Esophagus muscularis mucosa (tissue), 4 donors: ENCODE measurements at regions not wholly inside any gene's neighbourhood (a gene's known extent, or its start where the extent isn't known, plus 50 kb on each side); places are given as distances from the start of the nearest gene placed in this dataset.

ENCODE experiments used
- DNase-seq: peaks from one replicate; pipeline ENCODE4 v3.0.0-alpha.2; 2017; ENCODE audit errors: extremely low spot score
- H3K27ac ChIP-seq, 4 donors: fragments of 200-600 bp; sonication (generic); replicated peaks in 1 of 4; 1 replicate in 3 of 4; 2 replicates in 1 of 4; pipeline ENCODE4 v1.5.1; 2016 to 2019; ENCODE audit warnings: mild to moderate bottlenecking in 1 of 4
- H3K27me3 ChIP-seq, 4 donors: fragments of 200-600 bp; sonication (generic); one replicate each; pipeline versions ENCODE4 v1.5.1 to v1.6.0; 2016 to 2019
- H3K36me3 ChIP-seq, 4 donors: fragments of 200-600 bp; sonication (generic); one replicate each; pipeline ENCODE4 v1.5.1; 2016 to 2019
- H3K4me1 ChIP-seq, 4 donors: fragments of 200-600 bp; sonication (generic); one replicate each; pipeline ENCODE4 v1.5.1; 2016 to 2019
- H3K4me3 ChIP-seq, 4 donors: fragments of 200-600 bp; sonication (generic); 1 replicate in 2 of 4; 2 replicates in 2 of 4; pipeline ENCODE4 v1.5.1; 2016 to 2019; ENCODE audit warnings: mild to moderate bottlenecking in 4 of 4, moderate library complexity in 1 of 4
- H3K9me3 ChIP-seq, 4 donors: fragments of 200-600 bp; sonication (generic); 1 replicate in 3 of 4; 2 replicates in 1 of 4; pipeline ENCODE4 v1.5.1; 2016 to 2019
- EP300 ChIP-seq: sonication (generic); formaldehyde crosslinking; IDR thresholded peaks from one replicate; pipeline ENCODE4 v1.6.1; 2017; ENCODE audit warnings: antibody characterized with exemption
- POLR2A ChIP-seq: fragments of 450-650 bp; IDR thresholded peaks from one replicate; pipeline ENCODE4 v1.6.1; 2017; ENCODE audit warnings: antibody characterized with exemption, moderate library complexity, mild to moderate bottlenecking, low read depth
- POLR2AphosphoS5 ChIP-seq, 2 donors: sonication (generic); formaldehyde crosslinking; IDR thresholded peaks; one replicate each; pipeline ENCODE4 v1.6.1; 2017; ENCODE audit warnings: antibody characterized with exemption in 2 of 2
- WGBS: methylation state at CpG from one replicate; pipeline ENCODE4 v1.1.5; 2018; 5-methylcytosine and 5-hydroxymethylcytosine counted together
- intact Hi-C: fragments of 100-400 bp; cut with DNase I; formaldehyde crosslinking; loops from one replicate; pipeline ENCODE4 v1.15.1; 2023
- TF ChIP-seq, protein P1 (sequence below), 3 experiments: fragments of 200-600 bp in 2 of 3; fragments of 450-650 bp in 1 of 3; sonication (generic) in 2 of 3; IDR thresholded peaks; one replicate each; pipeline ENCODE4 v1.5.1; 2017 to 2019; ENCODE audit warnings: antibody characterized with exemption in 3 of 3, mild to moderate bottlenecking in 2 of 3, moderate library complexity in 1 of 3

DNA sequence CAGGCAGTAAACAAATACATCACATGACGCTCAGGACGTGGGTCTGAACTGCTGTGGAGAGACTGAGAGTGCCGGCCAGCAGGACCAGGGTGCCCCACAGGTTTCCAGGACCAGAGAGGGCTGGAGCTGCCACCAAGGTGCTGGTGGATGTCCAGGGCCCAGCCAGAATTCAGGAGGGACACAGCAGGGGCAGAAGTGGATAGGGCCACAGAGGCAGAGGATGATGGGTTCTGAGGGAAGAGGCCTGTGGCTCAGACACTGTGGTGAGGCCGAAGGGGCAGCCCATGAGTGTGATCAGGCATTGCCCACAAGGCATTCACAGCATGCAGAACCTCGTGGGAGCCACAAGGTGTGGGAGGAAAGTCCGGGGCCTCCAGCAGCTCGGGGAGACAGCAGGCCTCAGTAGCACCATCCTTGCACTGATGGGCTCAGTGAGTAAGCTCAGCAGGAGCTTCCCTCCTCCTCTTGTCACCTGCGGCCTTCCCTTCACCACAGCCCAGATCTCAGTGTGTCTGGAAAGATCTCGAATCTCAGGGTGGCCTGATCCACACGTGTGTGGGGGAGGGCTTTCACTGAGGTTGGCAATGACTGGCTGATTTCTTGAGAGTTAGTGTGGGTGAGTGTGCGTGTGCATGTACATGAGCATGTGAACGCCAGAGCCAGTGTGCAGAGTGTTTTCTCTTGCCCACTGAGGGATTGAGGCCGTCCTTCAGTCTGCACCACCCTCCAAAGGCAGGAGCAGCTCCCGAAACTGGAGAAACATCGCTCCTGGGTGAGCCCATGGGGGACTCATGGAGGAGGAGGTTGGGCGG, 181.8 kb upstream of the RAB6C start:
- intact Hi-C loops = no loop called here
- H3K9me3 ChIP-seq = no peaks in the 10 kb centered on the region
- no peaks in the 10 kb centered on the region for H3K4me1 ChIP-seq
- TF ChIP-seq POLR2A = no peak
- no peak for TF ChIP-seq POLR2AphosphoS5 (IDR thresholded peaks at IDR 0.05)
- no peak for TF ChIP-seq EP300
- TF ChIP-seq, protein P1, sequence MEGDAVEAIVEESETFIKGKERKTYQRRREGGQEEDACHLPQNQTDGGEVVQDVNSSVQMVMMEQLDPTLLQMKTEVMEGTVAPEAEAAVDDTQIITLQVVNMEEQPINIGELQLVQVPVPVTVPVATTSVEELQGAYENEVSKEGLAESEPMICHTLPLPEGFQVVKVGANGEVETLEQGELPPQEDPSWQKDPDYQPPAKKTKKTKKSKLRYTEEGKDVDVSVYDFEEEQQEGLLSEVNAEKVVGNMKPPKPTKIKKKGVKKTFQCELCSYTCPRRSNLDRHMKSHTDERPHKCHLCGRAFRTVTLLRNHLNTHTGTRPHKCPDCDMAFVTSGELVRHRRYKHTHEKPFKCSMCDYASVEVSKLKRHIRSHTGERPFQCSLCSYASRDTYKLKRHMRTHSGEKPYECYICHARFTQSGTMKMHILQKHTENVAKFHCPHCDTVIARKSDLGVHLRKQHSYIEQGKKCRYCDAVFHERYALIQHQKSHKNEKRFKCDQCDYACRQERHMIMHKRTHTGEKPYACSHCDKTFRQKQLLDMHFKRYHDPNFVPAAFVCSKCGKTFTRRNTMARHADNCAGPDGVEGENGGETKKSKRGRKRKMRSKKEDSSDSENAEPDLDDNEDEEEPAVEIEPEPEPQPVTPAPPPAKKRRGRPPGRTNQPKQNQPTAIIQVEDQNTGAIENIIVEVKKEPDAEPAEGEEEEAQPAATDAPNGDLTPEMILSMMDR (IDR thresholded peaks at IDR 0.05) = no peak
- no peaks in the 10 kb centered on the region for H3K36me3 ChIP-seq
- 83% methylated on average over 10 of the region's 16 CpGs for WGBS
- no peak overlapping the region for H3K4me3 ChIP-seq
- peaks cover 0 to 16% (median 0%) of the 10 kb centered on the region in 4 donors for H3K27me3 ChIP-seq
- H3K27ac ChIP-seq = no peak overlapping the region
- no peak for DNase-seq

DNA sequence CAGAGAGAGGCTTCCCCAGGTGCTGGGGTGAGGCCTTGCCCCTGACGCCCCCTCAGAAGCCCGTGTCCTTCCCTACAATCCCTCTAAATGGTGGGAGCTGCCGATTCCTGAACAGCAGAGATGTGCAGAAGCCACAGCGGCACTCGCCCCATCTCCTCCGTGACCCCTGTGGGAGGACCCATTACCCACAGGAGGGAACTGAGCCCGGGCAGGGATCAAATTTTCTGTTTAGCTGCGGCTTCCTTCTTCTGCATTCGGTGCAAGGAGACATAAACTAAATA, 181.2 kb upstream of the RAB6C start:
- H3K27me3 ChIP-seq = peaks cover 0 to 16% (median 0%) of the 10 kb centered on the region in 4 donors
- H3K9me3 ChIP-seq = no peaks in the 10 kb centered on the region
- 87% methylated on average over 9 of the region's 9 CpGs for WGBS
- no peaks in the 10 kb centered on the region for H3K36me3 ChIP-seq
- no peak for DNase-seq
- intact Hi-C loops = no loop called here
- H3K4me1 ChIP-seq = no peaks in the 10 kb centered on the region
- no peak overlapping the region for H3K27ac ChIP-seq
- TF ChIP-seq POLR2A (no peak), EP300 (no peak), POLR2AphosphoS5 (IDR thresholded peaks at IDR 0.05) (no peak)
- TF ChIP-seq, protein P1 (IDR thresholded peaks at IDR 0.05) = no peak
- no peak overlapping the region for H3K4me3 ChIP-seq

DNA sequence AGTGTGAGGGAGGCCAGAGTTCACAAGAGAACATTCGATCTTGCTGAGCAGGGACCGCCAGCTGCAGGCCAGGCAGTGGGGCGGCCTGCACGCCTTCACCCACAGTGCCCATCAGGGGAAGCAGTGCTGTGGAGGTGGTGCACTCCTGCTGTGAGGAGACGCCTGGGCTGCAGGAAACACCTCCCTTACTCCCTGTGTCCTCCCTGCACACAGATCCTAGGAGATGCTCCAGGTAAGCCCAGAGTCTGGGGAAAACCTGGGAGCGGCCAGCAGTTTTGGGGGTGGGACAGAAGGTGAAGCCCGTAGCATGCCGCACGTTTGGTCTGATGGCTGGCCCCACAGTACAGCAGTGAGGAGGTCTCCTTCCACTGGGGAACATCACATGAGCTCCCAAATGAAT, 180.8 kb upstream of the RAB6C start:
- intact Hi-C loops = no loop called here
- Histone ChIP-seq H3K9me3 (no peaks in the 10 kb centered on the region), H3K36me3 (no peaks in the 10 kb centered on the region), H3K4me1 (no peaks in the 10 kb centered on the region), H3K27me3 (peaks cover 0 to 16% (median 0%) of the 10 kb centered on the region in 4 donors), H3K4me3 (no peak overlapping the region), H3K27ac (no peak overlapping the region)
- 97% methylated on average over 9 of the region's 9 CpGs for WGBS
- TF ChIP-seq POLR2AphosphoS5 (IDR thresholded peaks at IDR 0.05) (no peak), EP300 (no peak), POLR2A (no peak)
- TF ChIP-seq, protein P1 (IDR thresholded peaks at IDR 0.05) = no peak
- DNase-seq = no peak

DNA sequence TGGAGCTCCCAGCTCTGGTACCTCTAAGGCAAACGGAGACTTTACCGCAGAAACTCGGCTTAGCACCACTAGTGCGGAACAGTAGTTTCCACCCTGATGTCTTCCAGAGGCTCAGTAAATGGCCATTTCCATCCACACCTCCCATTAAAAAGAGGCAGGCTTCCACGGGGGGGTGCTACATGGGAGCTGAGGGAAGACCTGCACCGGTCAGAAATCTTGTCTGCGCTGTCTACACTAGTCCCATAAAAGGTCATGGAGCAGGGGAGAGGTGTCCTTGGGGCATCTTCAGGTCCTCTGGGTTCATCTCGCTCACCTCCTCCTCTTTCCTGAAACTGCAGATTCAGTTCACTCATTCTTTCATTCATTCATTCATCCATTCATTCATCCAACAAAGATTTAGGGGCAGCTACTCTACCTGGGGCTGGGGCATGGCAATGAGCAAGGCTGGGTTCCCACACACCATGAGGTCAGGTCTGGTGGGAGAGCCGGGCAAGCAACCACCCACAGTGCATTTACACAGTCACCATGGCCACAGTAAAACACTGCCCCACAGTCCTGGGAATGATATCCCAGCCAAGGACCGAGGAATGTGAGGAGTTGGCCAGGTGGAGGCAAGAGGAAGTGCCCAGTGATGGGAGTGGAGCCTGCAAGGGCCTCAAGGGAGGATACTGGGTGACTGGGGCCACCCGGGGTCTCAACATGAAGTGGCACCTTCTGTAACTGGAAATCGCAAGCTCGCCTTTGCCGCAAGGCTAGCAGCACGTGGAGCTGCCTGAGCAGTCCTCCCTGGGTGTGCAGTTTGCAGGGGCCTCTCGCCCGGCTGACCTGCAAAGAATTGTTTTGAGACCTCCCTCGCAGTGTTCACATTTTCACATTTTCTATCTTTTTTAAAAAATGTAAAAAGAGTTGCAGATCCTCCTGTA, 180.2 kb upstream of the RAB6C start:
- intact Hi-C loops = no loop called here
- TF ChIP-seq EP300 = no peak
- no peak for TF ChIP-seq POLR2A
- TF ChIP-seq POLR2AphosphoS5 (IDR thresholded peaks at IDR 0.05) = no peak
- TF ChIP-seq, protein P1 (IDR thresholded peaks at IDR 0.05) = no peak
- Histone ChIP-seq H3K27me3 (peaks cover 0 to 14% (median 0%) of the 10 kb centered on the region in 4 donors), H3K4me3 (no peak overlapping the region), H3K4me1 (no peaks in the 10 kb centered on the region), H3K9me3 (no peaks in the 10 kb centered on the region), H3K27ac (no peak overlapping the region), H3K36me3 (no peaks in the 10 kb centered on the region)
- 92% methylated on average over 18 of the region's 18 CpGs for WGBS
- DNase-seq = no peak
